Inferior parietal cortex (tissue), 1 donor: ENCODE measurements at regions not wholly inside any gene's neighbourhood (a gene's known extent, or its start where the extent isn't known, plus 50 kb on each side); places are given as distances from the start of the nearest gene placed in this dataset.

Source experiments
- DNase-seq: peaks from one replicate; pipeline ENCODE4 v3.0.0-alpha.2; 2016; ENCODE audit errors: extremely low spot score

GRCh38 chr19:31706691-31707620 is 357.7 kb upstream of the TSHZ3 start:
- no peak for DNase-seq

- DNase-seq: no peak
Measured at GRCh38 chr19:31708520-31708919, 359.3 kb upstream of the TSHZ3 start.

GRCh38 chr19:31709476-31709875 is 360.2 kb upstream of the TSHZ3 start:
- no peak for DNase-seq

GRCh38 chr19:31715249-31715945 is 366.2 kb upstream of the TSHZ3 start:
- DNase-seq: no peak

GRCh38 chr19:31716826-31717225 is 367.6 kb upstream of the TSHZ3 start:
- DNase-seq: no peak

- DNase-seq: no peak
Measured at GRCh38 chr19:31717269-31717923, 368.2 kb upstream of the TSHZ3 start.

- DNase-seq: peak; percentile 4
Measured at GRCh38 chr19:31718032-31718431, 368.8 kb upstream of the TSHZ3 start.

GRCh38 chr19:31718898-31719297 is 369.7 kb upstream of the TSHZ3 start:
- no peak for DNase-seq

GRCh38 chr19:31723101-31723500 is 373.9 kb upstream of the TSHZ3 start:
- DNase-seq: no peak

- no peak for DNase-seq
Measured at GRCh38 chr19:31725051-31725450, 375.8 kb upstream of the TSHZ3 start.

GRCh38 chr19:31727536-31727935 is 378.3 kb upstream of the TSHZ3 start:
- no peak for DNase-seq

GRCh38 chr19:31730270-31730669 is 381.0 kb upstream of the TSHZ3 start:
- DNase-seq: no peak

GRCh38 chr19:31733591-31733990 is 384.4 kb upstream of the TSHZ3 start:
- no peak for DNase-seq

GRCh38 chr19:31742249-31742648 is 393.0 kb upstream of the TSHZ3 start:
- DNase-seq: no peak

- DNase-seq: no peak
Measured at GRCh38 chr19:31745731-31746130, 396.5 kb upstream of the TSHZ3 start.

GRCh38 chr19:31749231-31749630 is 400.0 kb upstream of the TSHZ3 start:
- no peak for DNase-seq

GRCh38 chr19:31759359-31759758 is 410.1 kb upstream of the TSHZ3 start:
- no peak for DNase-seq

GRCh38 chr19:31761281-31761913 is 412.2 kb upstream of the TSHZ3 start:
- no peak for DNase-seq

GRCh38 chr19:31770223-31770622 is 421.0 kb upstream of the TSHZ3 start:
- DNase-seq: no peak

- DNase-seq: no peak
Measured at GRCh38 chr19:31772915-31773314, 423.7 kb upstream of the TSHZ3 start.

- DNase-seq: no peak
Measured at GRCh38 chr19:31781542-31781941, 432.3 kb upstream of the TSHZ3 start.

GRCh38 chr19:31783592-31783991 is 434.4 kb upstream of the TSHZ3 start:
- no peak for DNase-seq
